NCI-H1417 (cell line): ENCODE measurements at regions not wholly inside any gene's neighbourhood (a gene's known extent, or its start where the extent isn't known, plus 50 kb on each side); places are given as distances from the start of the nearest gene placed in this dataset.
"Not testable (repeated sequence)": the region's sequence is repeated elsewhere in the genome, so short reads cannot be mapped to it uniquely, and the experiment has no call there.

ENCODE experiments used
- DNase-seq, 3 experiments: peaks; one replicate each; lab custom pipeline; 2025; lab: John Stamatoyannopoulos, UW

DNA sequence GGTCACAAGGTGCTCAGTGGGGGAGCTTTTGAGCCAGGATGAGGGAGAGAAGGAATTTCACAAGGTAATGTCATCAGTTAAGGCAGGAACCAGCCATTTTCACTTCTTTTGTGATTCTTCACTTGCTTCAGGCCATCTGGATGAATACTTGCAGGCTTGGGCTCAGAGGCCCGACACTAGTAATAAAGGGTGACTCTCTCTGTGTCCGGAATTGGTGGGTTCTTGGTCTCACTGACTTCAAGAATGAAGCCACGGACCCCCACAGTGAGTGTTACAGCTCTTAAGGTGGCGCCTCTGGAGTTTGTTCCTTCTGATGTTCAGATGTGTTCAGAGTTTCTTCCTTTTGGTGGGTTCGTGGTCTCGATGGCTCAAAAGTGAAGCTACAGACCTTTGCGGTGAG, 131.8 kb upstream of the RXFP2 start:
- not testable (repeated sequence) for DNase-seq

GRCh38 chr13:31608780-31609179, 130.5 kb upstream of the RXFP2 start:
- not testable (repeated sequence) for DNase-seq

GRCh38 chr13:31610270-31610998, 128.9 kb upstream of the RXFP2 start:
- DNase-seq, result no peak

- no peak for DNase-seq
Observed at GRCh38 chr13:31611214-31611613, 128.1 kb upstream of the RXFP2 start.

DNA sequence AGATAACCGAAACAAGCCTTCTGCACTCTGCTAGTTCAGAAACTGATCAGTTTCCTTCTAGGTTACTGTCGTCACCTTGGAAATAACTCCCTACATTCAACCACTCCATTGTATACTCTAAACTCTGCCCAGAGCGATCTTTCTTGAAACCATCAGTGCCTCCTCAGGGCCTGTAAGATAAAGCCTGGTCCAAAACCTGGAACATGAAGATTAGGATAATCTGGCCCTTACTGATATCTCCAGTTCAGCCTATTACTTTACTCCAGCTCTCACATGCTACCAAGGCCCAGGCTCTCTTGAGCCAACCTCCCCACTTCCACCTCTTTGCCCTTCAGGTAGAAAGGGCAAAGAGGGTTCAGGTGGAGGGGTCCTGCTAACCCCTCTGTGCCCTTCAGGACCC, 125.3 kb upstream of the RXFP2 start:
- no peak for DNase-seq

- DNase-seq, result no peak
Observed at GRCh38 chr13:31614704-31615103, 124.6 kb upstream of the RXFP2 start.

DNA sequence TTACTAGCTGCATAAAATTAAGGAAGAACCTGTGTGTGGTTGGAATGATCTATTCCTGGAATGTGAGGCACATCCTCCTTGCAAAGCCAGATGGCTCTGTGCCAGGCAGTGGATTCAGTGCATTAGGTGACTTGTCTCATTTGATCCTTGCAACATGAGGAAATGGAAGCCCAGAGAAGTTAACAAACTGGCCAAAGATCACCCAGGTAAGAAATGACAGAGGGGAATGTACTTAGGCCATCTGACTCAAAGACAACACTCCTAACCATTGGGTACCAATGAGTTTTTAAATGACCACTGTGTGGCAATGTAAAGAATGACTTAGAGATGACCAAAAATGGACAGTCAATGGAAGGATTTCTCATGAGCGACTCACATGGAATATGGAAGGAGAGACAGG, 114.2 kb upstream of the RXFP2 start:
- DNase-seq, result no peak

DNA sequence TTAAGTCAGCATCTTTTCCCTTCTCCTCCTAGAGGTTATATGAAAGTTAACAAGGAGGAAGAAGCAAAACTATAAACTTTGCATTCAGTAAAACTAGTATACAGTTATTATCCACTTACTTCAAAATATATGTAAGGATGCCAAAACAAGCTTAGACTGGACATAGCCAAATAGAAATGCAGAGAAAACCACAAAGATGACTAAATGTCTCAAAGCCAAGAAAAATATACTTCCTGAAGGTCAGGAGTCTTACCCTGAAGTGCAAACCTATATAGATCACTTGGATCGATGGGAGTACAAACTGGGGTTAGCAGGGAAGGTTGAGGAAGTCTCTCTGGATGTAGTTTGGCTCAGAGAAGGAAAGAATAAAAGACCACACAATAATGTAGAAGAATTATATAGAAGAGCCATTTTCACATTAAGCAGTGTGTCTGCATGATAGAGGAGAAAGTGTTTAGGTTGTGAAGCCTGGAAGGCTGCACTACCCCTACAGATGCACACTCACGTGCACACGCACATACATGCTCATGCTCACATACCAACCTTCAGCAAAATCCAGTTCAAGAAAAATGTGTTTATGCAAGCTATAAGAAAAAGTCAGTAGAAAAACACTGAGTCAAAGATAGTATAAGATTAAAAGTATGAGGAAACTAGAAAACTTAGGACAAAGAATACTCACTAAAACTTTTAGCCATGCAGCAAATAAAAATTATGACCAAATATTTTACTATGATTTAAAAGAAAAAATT, 112.1 kb upstream of the RXFP2 start:
- no peak for DNase-seq

- DNase-seq, result no peak
Observed at GRCh38 chr13:31629085-31629780, 110.1 kb upstream of the RXFP2 start.

DNA sequence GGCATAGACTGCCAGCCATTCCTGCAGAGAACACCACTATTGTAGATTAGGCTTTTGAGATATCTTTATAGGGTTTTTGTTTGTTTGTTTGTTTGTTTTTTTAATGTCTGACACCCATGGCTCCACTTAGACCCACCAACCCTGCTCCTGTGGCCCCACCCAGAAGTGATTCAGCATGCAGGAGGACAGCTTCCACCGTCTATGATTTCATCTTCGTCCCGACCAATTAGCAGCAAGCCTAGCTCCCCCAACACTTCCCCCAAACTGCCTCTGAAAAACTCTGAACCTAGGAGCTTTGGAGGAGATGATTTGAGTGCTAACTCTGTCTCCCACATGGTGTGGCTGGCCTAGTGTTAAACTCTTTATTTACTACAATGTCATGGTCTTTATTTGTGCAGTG, 108.3 kb upstream of the RXFP2 start:
- DNase-seq, result no peak

- DNase-seq, result no peak
Observed at GRCh38 chr13:31631746-31632145, 107.6 kb upstream of the RXFP2 start.

DNA sequence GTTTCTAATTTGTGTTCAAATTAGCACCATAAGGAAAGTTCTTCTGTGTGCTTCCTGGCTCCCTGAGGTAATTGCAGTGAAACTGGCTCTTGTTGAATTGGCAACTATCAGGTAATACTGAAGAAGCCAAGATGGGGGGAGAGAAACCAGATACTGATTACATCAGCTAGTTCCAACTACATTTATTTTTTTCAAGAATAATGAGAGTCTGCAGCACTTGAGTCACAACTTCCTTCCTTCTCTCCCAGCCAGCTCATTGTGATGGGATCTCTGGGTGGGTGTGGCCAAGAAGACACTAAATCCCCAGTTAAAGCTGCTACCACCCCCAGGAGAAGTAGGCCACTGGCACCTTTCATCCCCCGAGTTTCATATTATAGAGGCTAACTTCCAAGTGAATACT, 100.7 kb upstream of the RXFP2 start:
- no peak for DNase-seq

DNA sequence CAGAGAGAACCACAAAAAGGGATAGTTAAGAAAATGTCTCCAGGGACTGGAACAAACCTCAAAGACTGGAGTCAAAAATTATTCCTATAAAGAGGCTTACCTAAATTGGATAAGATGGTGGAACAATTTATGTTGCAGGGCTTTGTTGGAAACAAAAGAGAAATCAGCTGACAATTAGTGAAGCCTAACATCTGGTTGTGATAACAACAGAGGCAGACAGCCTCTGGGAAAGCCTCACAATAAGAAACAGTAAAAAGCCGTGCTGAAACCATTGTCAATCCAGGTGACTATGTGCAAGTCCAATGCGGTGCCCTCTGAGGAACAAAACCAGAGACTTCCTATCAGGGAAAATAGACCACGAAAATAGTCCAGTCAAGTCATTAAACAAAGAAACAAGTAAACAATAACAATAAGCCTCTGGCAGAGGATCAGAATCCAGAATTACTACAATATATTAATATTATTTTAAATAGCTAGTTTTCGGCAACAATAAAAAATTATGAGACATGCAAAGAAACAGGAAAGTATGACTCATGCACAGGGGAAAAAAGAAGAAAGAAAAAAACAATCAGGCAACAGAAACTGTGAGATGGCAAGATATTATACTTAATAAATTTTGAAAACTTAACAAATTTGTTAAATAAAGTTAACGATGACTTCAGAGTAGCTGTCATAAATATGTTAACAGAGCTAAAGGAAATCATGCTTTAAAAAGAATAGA, 99.7 kb upstream of the RXFP2 start:
- DNase-seq, result no peak

GRCh38 chr13:31649766-31650165, 89.6 kb upstream of the RXFP2 start:
- DNase-seq, result no peak

DNA sequence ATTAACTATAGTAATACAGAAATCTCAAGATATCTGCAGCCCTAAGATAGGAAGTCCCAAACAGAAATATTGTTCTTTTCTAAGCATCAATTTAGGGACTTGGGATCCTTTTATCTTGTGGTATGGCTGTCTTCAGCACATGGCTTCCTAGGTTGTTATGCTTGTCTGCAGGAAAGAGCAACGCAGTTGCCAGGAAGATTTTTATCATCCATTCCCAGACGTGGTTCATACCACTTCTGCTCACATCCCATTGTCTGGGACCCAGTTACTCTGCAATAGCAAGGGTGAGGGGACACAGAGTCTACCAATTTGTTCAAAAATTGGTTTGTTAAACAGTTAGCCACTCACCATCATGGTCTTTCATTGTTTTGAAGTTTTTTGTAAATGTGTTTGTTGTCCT, 85.6 kb upstream of the RXFP2 start:
- no peak for DNase-seq

DNA sequence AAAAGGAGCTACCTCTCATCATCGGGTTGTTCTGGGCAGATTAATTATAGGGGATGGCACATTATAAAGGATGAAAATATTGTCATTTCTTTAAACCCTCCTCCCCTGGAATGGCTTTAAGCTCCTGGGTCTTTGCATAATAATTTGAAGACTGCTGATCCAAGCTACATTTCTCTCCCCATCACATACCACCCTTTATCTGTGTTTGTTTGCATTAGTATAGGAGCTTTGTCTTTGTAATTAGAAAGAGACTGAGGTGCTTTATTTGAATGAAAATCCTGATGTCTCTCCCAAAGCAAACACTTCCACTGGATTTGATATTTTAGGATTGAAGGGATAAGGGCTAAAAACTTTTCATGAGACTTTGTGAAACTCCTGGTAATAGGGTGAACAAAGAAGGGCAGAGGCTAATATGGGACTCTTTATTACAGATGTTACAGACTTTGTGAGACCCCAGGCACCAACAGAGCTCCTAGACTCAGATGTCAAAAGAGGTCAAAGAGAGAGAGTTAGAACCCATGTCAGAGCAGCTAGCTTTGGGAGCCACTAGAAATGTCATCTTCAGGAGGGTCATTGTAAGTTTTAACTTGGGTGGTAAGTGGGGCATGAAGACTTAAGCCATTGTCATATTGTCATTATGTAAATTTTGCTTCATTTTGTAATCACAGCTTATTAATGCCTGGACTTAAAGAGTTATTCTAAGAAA, 75.3 kb upstream of the RXFP2 start:
- DNase-seq, result peak in 1 of 3 experiments; percentile 1

DNA sequence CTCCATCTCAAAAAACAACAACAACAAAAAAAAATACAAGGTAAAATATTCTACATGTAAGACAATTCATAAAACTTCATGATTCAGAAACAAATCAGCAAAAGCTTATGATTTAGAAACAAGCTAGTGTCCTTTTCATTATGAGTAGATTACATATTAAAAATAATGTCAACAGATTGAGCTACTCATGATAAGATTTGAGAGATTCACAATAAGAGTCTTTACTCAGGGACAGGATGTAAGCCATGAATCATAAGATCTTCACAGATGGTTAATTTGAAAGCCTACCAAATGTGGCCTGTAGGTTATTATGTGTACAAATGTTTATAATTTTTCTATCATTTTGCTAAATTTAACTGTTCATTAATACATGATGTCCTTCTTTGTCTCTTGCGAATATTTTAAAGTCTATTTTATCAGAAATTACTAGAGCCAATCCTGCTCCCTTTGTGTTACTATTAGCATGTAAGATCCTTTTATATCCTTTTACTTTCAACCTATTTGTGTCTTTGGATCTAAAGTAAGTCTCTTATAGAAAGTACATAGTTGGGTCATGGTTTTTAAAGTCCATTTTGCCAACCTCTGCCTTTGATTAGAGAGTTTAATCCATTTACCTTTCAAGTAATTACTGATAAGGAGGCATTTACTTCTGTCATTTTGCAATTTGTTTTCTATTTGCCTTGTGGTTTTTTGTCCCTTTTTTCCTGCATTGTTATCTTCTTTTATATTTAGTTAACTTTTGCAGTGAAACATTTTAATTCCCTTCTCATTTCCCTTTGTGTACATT, 68.3 kb upstream of the RXFP2 start:
- DNase-seq, result no peak

DNA sequence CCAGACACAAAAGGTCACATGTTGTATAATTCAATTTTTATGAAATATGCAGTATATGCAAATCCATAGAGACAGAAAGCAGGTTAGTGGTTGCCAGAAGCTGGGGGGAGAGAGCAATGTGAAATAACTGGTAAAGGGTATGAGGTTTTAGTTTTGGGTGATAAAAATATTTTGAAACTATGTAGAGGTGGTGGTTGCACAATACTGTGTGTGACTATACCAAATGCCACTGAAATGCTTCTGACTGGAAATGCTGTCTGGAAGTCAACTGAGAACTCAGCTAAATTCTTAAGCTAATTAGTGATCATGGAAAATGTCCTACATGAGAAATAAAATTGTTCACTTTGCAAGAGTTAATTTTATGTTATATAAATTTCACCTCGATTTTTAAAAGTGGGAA, 65.3 kb upstream of the RXFP2 start:
- DNase-seq, result no peak

GRCh38 chr13:31675440-31675953, 63.8 kb upstream of the RXFP2 start:
- DNase-seq, result no peak

- DNase-seq, result no peak
Observed at GRCh38 chr13:31681133-31681532, 58.2 kb upstream of the RXFP2 start.

DNA sequence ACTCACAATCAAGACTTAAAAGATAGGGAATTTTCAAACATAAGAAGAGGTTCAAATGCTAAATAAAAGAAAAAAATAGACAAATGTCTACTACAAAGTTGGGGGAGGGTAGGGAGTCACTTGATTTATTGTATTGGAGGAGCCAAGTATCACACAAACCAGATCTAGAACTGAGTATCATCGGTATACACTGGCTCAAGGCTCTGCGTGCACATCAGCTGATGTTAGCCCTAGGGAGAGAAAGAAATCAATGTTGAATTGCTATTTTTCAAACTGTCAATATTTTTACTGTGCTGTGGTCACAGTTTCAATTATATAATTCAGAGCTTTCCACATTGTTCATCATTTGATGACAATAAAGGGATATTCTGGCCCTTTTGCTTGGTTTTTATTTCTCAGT, 54.9 kb upstream of the RXFP2 start:
- no peak for DNase-seq
